HFFc6 (cell line): ENCODE measurements at regions not wholly inside any gene's neighbourhood (a gene's known extent, or its start where the extent isn't known, plus 50 kb on each side); places are given as distances from the start of the nearest gene placed in this dataset.

Experiments
- DNase-seq: peaks from one replicate; pipeline ENCODE4 v3.0.0-alpha.2; 2018
- H3K27ac Mint-ChIP-seq: 2 replicates; pipeline ENCODE4 v1.8.0; 2020; ENCODE audit warnings: mild to moderate bottlenecking, mixed read lengths
- H3K27me3 Mint-ChIP-seq: 2 replicates; pipeline ENCODE4 v1.8.0; 2021; ENCODE audit warnings: mild to moderate bottlenecking, moderate library complexity, mixed read lengths; ENCODE audit not compliant: insufficient read depth
- H3K36me3 Mint-ChIP-seq: 2 replicates; pipeline ENCODE4 v1.8.0; 2021; ENCODE audit warnings: low read depth, mixed read lengths
- H3K4me1 Mint-ChIP-seq: 2 replicates; pipeline ENCODE4 v1.8.0; 2020; ENCODE audit warnings: low read depth, mixed read lengths
- H3K4me3 Mint-ChIP-seq: 2 replicates; pipeline ENCODE4 v1.8.0; 2020; ENCODE audit warnings: mild to moderate bottlenecking, moderate library complexity, mixed read lengths
- H3K9me3 Mint-ChIP-seq: 2 replicates; pipeline ENCODE4 v1.8.0; 2020; ENCODE audit warnings: mild to moderate bottlenecking, mixed read lengths
- TF ChIP-seq, protein P1 (sequence below): fragments of 200-600 bp; sonication (generic); IDR thresholded peaks from 2 replicates; pipeline ENCODE4 v1.5.0; 2021; ENCODE audit warnings: antibody characterized with exemption, mild to moderate bottlenecking

DNA sequence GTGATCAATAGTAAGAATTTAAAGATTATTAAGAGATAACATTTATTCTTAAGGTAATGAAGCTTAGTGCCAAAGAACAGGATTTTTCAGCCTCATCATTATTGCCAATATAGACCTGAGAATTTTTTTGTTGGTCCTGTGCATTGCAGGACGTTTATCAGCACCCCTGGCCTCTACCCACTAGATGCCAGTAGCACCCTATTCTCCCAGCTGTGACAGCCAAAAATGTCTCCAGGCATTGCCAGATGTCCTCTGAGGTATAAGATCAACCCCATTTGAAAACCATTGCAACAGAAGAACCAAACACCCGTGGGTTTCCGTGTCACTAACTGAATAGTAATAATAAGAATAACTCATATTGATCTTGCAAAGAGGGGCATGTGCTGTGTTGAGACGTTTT is 700.0 kb upstream of the SOX11 start:
- Mint-ChIP-seq H3K27ac (no peak overlapping the region), H3K4me1 (no peaks in the 10 kb centered on the region), H3K9me3 (peaks cover 49% of the 10 kb centered on the region), H3K4me3 (no peak overlapping the region), H3K27me3 (no peaks in the 10 kb centered on the region), H3K36me3 (peaks cover 7% of the 10 kb centered on the region; the same call in 1 of the 2 replicates)
- DNase-seq, result no peak
- TF ChIP-seq, protein P1, sequence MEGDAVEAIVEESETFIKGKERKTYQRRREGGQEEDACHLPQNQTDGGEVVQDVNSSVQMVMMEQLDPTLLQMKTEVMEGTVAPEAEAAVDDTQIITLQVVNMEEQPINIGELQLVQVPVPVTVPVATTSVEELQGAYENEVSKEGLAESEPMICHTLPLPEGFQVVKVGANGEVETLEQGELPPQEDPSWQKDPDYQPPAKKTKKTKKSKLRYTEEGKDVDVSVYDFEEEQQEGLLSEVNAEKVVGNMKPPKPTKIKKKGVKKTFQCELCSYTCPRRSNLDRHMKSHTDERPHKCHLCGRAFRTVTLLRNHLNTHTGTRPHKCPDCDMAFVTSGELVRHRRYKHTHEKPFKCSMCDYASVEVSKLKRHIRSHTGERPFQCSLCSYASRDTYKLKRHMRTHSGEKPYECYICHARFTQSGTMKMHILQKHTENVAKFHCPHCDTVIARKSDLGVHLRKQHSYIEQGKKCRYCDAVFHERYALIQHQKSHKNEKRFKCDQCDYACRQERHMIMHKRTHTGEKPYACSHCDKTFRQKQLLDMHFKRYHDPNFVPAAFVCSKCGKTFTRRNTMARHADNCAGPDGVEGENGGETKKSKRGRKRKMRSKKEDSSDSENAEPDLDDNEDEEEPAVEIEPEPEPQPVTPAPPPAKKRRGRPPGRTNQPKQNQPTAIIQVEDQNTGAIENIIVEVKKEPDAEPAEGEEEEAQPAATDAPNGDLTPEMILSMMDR, result no peak

DNA sequence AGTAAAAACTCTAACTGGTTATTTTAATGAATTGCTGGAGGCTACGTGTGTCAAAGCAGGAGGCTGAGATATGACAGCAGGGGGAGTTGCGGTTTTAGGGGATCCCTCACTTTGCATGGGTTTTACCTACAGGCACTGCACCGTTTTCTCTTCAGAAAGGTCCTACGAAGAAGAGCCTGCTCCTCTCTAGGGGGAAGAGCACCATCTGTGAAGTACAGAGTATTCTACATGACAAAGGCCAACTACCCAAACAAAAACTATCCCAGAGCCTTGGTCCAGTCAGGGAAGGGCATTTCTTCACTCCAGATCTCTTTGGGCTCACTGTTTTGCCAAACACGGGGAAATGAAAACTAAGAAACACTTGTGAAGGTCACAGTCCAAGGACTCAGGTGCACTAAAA is 696.7 kb upstream of the SOX11 start:
- Mint-ChIP-seq H3K27ac (no peak overlapping the region), H3K36me3 (peaks cover 7% of the 10 kb centered on the region; the same call in 1 of the 2 replicates), H3K4me1 (no peaks in the 10 kb centered on the region), H3K4me3 (no peak overlapping the region), H3K27me3 (no peaks in the 10 kb centered on the region), H3K9me3 (peaks cover 45% of the 10 kb centered on the region)
- no peak for DNase-seq
- TF ChIP-seq, protein P1, result no peak

DNA sequence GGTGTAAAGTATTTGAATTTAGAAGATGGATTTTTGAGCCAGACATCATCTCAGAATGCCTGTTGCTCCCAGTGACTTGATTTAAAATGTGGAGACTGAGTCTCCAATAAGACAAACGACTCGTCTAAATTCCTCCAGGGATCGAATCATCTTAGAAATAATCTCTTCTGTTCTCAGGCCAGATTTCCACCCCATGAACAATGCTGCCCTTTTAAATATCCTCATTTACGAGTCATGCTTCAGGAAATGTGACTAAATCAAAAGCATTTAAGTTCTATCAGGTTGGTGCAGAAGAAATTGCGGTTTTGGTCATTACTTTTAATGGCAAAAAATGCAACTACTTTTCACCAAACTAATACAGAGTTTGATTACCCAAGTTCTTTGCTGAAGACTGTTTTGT is 684.6 kb upstream of the SOX11 start:
- no peaks in the 10 kb centered on the region for H3K4me1 Mint-ChIP-seq
- H3K27ac Mint-ChIP-seq, result no peak overlapping the region

DNA sequence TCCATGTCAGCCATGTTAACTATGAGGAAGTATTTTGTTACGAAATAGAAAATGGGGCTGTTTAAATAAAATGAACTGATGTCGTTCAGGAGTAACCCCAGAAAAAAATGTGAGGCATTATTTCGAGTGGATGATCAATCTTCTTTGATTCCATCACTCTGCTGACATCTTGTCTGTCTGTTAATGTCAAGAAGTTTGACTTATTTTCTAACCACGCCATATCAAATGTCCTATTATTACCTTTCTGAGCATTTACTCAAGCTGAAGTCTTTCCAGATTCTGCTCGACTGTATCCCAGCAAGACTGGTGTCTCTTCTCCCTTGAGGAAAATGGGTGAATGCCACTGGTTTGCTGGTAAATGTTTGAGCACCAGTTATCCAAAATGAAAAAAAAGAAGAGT is 672.9 kb upstream of the SOX11 start:
- Mint-ChIP-seq H3K4me3 (no peak overlapping the region), H3K27ac (no peak overlapping the region), H3K36me3 (peaks cover 16% of the 10 kb centered on the region), H3K4me1 (no peaks in the 10 kb centered on the region), H3K27me3 (peaks cover 1% of the 10 kb centered on the region), H3K9me3 (peaks cover 74% of the 10 kb centered on the region)
- DNase-seq, result no peak
- TF ChIP-seq, protein P1, result no peak

More for the DNA sequence above, 684.6 kb upstream of the SOX11 start:
- H3K27me3 Mint-ChIP-seq, result no peaks in the 10 kb centered on the region
- no peak for DNase-seq
- no peak overlapping the region for H3K4me3 Mint-ChIP-seq
- H3K36me3 Mint-ChIP-seq, result peaks cover 12% of the 10 kb centered on the region
- TF ChIP-seq, protein P1, result no peak
- peaks cover 76% of the 10 kb centered on the region for H3K9me3 Mint-ChIP-seq

DNA sequence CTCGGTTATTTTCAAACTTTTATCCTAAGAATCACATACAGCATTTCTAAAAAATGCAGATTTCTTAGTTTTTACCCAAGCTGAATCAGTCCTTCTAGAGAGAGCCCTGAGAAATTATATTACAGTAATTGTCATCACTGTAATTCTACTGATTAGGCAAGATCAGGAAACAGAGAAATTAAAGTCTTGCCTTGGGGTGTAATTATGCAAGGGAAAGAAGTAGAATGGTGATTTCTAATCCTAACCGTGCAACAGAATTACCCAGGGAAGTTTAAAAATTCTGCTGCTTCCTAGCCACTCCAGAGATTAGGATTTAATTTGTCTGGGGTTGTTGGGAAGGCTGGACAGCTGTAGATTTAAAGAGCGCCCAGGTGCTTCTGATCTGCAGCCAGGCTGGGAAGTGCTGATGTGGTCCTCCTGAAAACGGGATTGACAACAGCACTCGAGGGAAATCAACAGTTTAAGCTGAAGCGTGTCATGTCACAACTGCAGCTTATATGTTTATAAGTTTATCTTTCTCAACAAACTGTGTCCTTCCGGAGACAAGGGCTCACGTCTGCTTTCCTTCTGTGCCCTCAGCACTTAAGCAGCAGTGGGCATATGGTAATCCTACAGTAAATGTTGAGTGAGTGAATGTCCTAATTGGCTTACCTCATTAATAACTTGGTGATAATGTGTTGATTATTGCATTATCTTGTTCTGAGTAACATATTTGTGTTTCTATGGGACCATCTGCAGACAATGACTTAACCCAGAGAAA is 671.9 kb upstream of the SOX11 start:
- peaks cover 16% of the 10 kb centered on the region for H3K36me3 Mint-ChIP-seq
- peaks cover 1% of the 10 kb centered on the region for H3K27me3 Mint-ChIP-seq
- DNase-seq, result no peak
- TF ChIP-seq, protein P1, result no peak
- H3K27ac Mint-ChIP-seq, result no peak overlapping the region
- H3K4me3 Mint-ChIP-seq, result no peak overlapping the region
- no peaks in the 10 kb centered on the region for H3K4me1 Mint-ChIP-seq
- peaks cover 75% of the 10 kb centered on the region for H3K9me3 Mint-ChIP-seq
